ENCODE measurements at regions not wholly inside any gene's neighbourhood (a gene's known extent, or its start where the extent isn't known, plus 50 kb on each side); places are given as distances from the start of the nearest gene placed in this dataset.

DNA sequence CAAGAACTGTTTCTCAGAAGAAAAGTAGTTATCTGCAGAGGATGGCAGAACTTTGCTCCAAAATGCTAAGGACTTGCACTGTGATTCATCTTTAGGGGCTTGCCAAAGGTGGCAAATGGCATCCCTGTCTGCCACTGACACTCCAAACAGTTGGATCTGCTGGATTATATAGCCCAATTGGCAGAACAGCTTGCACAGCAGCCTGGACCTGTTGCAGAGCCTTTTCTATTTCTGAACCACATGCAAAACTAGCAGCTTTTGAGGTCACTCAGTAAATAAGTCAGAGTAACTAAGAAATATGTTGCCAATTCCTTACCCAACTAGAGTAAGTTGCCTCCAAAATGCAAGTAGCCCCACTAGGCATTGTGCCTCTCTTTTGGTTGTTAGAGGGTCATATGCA is 397.5 kb upstream of the NOVA1 start:
- no peak for DNase-seq (ENCODE audit: low read depth)

- DNase-seq (ENCODE audit: low read depth), result no peak
Observed at GRCh38 chr14:26996246-26996645, 398.4 kb upstream of the NOVA1 start.

DNA sequence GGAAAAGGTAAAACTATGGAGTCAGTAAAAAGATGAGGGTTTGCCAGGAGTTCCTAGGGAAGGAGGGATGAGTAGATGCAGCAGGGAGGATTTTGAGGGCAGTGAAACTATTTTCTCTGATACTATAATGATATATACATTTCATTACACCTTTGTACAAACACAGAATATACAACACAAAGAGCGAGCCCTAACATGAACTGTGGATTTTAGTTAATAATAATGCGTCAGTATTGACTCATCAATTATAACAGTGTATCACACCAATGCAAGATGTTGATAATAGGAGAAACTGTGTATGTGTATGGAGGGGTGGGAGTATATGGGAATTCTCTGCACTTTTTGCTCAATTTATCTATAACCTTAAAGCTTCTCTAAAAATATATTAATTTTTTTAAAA is 404.3 kb upstream of the NOVA1 start:
- DNase-seq (ENCODE audit: low read depth), result no peak

DNA sequence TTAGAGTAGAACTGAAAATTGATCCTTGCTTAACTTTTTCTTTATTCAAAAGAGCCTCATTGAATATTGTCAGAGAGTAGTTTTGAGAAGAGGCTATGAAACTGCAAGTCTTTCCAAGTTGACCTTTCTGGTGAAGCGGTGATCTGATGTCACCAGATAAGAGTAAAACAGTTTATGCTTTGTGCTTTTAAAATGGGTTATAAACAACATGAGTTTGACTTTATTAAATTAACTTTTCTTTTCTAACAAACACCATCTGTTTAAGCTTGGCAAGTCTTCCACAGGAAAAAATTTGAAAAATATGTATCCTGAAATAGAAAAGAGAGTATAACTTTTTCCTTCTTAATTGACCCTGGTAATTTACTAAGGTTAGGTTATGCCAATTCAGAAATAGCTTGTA is 408.7 kb upstream of the NOVA1 start:
- DNase-seq (ENCODE audit: low read depth), result no peak

DNA sequence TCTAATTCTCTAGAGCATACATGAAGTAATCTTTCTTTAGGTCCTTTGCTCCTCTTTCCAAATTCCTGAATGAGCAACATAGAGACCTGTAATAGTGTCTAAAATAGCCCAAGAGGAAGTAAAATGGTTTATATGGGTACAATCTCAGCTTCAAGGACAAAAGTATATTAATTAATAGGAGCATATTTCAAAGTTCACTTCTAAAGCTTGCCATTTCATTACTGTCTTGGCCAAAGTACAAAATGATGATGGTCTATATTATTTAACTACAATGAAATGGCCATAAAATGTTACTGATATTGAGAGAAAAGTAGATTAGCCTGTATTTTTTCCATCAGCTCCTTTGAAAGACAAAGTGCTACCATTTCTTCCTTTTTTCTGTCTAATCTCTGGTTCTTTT is 410.4 kb upstream of the NOVA1 start:
- DNase-seq (ENCODE audit: low read depth), result no peak

- DNase-seq (ENCODE audit: low read depth), result no peak
Observed at GRCh38 chr14:27012641-27013040, 414.8 kb upstream of the NOVA1 start.

DNA sequence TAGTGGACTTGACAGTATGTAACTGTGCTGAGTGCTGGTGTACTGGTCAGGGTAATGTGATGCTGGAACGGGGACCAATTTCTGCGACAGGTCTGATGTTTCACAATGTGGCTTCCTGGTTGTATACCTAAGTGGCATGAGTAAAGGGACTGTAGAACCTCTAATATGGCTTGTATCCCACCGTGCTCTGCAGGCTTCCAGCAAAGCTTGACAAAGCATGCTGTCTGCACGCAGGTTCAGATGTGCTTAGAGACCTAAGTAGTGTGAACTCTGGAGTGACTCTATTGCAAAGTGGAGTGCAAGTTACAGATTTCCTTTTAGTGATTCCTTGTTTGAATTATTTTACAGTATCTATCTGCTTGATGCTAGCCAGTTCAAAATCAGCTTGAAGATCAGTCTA is 415.8 kb upstream of the NOVA1 start:
- DNase-seq (ENCODE audit: low read depth), result no peak

GRCh38 chr14:27015065-27015464 is 417.2 kb upstream of the NOVA1 start:
- no peak for DNase-seq (ENCODE audit: low read depth)

GRCh38 chr14:27025648-27026047 is 427.8 kb upstream of the NOVA1 start:
- DNase-seq (ENCODE audit: low read depth), result no peak

DNA sequence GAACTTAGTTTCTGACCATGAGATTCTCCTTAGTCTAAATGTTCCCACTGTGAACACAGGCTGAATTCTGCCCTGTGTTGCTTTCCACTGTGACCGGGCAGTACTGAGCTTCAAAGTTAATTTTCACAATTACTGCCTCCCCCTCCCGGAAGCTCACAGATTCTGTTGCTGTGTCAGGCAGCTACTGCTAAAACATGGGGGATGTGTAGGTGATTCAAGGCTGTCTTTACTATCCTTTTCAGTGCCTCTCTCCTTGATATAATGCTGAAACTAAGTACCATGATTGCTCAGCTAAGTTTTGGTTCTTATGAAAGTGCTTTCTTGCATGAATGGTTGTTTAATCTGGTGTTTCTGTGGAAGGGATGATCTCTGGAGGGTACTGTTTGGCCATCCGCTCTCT is 428.3 kb upstream of the NOVA1 start:
- DNase-seq (ENCODE audit: low read depth), result no peak

GRCh38 chr14:27040552-27040951 is 442.7 kb upstream of the NOVA1 start:
- DNase-seq (ENCODE audit: low read depth), result no peak

GRCh38 chr14:27049701-27050100 is 451.9 kb upstream of the NOVA1 start:
- no peak for DNase-seq (ENCODE audit: low read depth)

GRCh38 chr14:27050208-27050607 is 452.4 kb upstream of the NOVA1 start:
- DNase-seq (ENCODE audit: low read depth), result no peak

- DNase-seq (ENCODE audit: low read depth), result no peak
Observed at GRCh38 chr14:27056586-27056985, 458.8 kb upstream of the NOVA1 start.

- DNase-seq (ENCODE audit: low read depth), result no peak
Observed at GRCh38 chr14:27061299-27061698, 463.5 kb upstream of the NOVA1 start.

GRCh38 chr14:27063959-27064358 is 466.1 kb upstream of the NOVA1 start:
- no peak for DNase-seq (ENCODE audit: low read depth)

GRCh38 chr14:27065886-27066285 is 468.1 kb upstream of the NOVA1 start:
- no peak for DNase-seq (ENCODE audit: low read depth)

DNA sequence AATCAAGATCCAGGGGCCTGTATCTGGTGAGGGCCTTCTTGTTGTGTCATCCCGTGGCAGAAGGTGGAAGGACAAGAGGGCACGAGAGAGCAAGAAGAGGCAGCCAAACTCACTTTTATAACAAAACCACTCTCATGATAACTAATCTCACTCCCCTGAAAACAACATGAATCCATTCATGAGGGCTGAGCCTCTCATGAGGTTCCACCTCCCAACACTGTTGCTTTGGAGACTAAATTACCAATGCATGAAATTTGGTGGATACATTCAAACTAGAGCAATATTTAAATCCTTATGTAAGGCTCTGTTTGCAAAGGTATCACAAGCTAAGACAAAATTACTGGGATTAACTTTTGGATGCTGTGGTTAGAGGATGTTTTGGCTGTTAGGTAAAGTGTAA is 470.1 kb upstream of the NOVA1 start:
- DNase-seq (ENCODE audit: low read depth), result no peak

DNA sequence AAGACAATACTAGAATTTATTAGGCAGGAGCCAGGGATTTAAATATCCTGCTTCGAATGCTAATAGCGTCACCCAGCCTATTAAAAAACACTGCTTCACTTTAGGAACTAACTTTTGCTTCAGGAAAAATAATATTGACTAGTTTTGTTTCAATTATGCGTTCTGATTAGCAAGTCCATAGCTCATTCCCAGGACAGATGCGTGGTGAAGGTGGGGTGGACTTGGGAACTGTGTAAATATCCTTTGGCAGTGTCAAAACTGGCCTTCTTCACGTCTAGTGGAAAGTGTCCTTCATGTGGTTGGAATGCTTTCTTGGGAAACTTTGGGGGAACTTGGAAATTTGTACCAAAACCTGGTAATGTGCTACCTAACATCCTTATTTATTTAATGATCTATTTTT is 474.8 kb upstream of the NOVA1 start:
- no peak for DNase-seq (ENCODE audit: low read depth)

DNA sequence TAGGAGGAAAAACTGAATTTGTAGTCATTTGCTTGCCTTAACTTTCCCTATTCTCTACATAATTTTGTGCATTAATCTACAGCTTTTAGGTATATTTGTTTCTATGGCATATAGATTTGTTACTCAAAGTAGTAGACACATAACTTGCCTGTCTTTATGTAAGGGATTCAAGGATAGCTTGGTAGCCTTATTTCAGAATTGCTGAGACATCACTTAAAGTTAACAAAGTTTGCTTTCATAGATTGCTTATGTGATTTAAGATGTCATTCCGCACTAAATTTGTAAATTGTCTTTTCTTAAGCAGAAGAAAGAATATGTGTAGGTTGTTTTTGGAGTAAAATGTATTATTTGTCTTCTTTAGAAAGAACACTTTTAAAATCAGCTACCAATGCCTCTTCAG is 477.7 kb upstream of the NOVA1 start:
- DNase-seq (ENCODE audit: low read depth), result no peak

- DNase-seq (ENCODE audit: low read depth), result no peak
Observed at GRCh38 chr14:27077214-27077613, 479.4 kb upstream of the NOVA1 start.

DNA sequence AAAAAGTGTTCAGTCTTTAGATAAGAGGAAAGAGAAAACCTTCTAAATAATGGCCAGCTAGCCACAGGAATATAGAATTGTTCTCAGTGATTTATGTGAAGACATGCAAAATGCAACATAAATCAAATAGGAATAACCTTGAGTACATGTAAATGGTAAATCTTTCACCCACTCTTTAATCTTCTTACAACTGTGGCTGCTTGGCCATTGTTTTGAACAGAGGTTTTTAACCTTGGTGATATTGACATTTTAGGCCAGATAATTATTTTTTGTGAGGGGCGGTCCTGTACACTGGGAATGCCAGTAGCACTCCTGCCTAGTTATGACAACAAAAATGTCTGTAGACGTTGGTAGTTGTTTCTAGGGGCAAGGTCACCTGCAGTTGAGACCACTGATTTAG is 479.9 kb upstream of the NOVA1 start:
- no peak for DNase-seq (ENCODE audit: low read depth)

DNA sequence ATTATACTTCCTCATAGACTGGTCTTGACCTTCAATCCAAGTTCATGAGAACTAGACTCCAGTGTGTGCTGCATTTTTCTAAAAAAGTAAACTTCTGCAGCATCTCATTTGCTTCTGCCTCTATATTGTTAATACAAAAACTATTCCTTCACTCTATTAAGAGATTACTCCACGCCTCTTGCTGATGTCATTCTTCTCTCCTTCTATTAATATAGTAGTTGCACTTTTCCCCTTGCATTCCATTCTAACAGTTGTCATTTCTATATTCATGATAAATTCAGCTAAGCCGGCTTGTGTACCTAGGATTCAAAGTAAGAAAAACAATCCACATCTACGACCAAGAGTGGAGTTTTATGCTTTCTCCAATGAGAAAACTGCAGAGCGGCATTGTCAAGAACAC is 480.4 kb upstream of the NOVA1 start:
- DNase-seq (ENCODE audit: low read depth), result no peak

- DNase-seq (ENCODE audit: low read depth), result no peak
Observed at GRCh38 chr14:27079716-27080115, 481.9 kb upstream of the NOVA1 start.

DNA sequence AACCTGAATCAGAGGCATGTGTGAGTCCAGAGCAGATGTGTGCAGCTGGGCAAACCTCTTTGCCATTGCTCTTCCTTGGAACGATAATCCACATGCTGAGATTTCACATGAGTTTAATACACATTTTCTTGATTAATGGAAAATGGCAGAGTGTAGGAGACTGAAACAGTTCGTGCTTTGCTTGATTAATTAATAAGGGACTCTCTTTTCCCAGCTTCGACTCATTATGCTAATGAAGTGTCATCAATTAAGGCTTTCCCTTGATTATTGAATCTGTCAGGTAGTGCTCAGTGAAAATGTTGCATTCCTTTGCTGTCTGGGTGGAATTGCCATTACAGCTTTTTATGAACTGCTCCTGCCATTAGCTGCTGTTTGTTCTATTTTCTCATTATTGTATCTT is 487.7 kb upstream of the NOVA1 start:
- DNase-seq (ENCODE audit: low read depth), result no peak
